Cerebellar cortex (tissue), 1 donor: ENCODE measurements at regions not wholly inside any gene's neighbourhood (a gene's known extent, or its start where the extent isn't known, plus 50 kb on each side); places are given as distances from the start of the nearest gene placed in this dataset.
A peak's percentile ranks its signal among the peaks of the same experiment; 100 is the strongest.
"Not testable (repeated sequence)": the region's sequence is repeated elsewhere in the genome, so short reads cannot be mapped to it uniquely, and the experiment has no call there.

Experiments
- DNase-seq: peaks from one replicate; pipeline ENCODE4 v3.0.0-alpha.2; 2015; ENCODE audit warnings: low spot score

GRCh38 chr11:80346353-80347059 is 905.7 kb upstream of the TENM4 start:
- DNase-seq = no peak

DNA sequence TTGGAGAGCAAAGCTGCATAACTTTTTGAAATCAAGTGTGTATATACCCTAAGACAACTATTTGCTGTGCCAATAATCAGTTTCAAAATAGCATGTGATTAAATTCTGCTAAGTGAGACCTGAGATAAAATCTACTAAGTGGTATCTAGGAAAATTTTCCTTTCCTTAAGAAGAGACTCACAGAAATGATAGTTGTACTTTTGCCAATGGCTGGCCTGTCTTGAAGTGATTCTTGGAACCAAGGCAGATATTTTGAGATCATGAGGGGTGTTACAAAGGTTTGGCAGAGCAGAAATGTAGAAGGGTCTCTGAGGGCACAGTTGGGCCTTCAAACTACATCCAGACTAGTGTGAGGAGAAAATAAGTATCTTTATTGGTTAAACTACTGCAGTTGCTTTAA is 902.6 kb upstream of the TENM4 start:
- DNase-seq = no peak

- DNase-seq = no peak
Observed at GRCh38 chr11:80338231-80338630, 897.4 kb upstream of the TENM4 start.

DNA sequence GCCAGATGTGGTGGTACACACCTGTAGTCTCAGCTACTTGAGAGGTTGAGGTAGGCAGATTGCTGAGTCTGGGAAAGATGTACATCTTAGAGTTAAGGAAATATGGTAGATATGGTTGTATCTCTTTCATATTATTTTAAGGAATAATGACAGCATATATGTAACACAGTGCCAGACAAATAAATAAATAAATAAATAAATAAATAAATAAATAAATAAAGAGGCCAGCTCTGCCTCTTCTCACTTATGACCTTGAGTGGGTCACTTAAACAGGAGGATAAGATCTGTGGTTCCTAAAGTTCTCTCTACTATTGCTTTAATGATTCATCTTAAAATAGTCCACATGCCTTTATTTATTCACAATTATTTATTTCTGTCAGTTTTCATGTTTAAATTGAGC is 890.9 kb upstream of the TENM4 start:
- DNase-seq = no peak

- DNase-seq = no peak
Observed at GRCh38 chr11:80330264-80330663, 889.4 kb upstream of the TENM4 start.

- no peak for DNase-seq
Observed at GRCh38 chr11:80328774-80329173, 887.9 kb upstream of the TENM4 start.

DNA sequence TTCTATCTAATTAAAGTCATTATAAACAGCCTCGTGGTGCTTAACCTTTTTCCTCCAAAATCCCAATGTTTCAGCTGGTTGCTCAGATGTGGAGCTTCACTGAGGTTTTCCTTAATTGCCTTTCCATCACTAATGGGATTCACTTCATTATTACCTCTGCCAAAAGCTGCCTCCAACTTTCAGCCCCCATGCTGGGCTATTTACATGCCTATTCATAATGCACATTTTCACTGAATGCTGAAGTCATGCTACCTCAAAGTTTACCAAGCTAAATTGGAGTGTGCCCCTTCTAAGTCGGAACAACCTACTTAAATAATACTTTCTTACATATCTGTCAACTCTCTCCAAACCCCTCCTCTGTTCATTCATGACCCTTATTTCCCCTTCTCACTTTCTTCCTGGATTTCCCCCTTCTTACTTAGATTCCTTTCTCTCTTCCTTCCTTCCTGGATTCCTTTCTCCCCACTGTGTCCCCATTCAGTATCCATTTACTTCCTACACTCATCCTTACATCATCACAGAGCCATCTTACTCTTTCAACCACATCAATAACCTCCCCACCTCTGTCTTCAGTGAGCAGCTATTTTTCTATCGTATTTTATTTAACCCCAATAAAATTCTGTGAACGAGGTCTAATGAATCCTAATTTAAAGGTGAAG is 887.3 kb upstream of the TENM4 start:
- DNase-seq = no peak

- no peak for DNase-seq
Observed at GRCh38 chr11:80321786-80322185, 881.0 kb upstream of the TENM4 start.

GRCh38 chr11:80320765-80321164 is 879.9 kb upstream of the TENM4 start:
- DNase-seq = no peak

- DNase-seq = no peak
Observed at GRCh38 chr11:80320226-80320625, 879.4 kb upstream of the TENM4 start.

DNA sequence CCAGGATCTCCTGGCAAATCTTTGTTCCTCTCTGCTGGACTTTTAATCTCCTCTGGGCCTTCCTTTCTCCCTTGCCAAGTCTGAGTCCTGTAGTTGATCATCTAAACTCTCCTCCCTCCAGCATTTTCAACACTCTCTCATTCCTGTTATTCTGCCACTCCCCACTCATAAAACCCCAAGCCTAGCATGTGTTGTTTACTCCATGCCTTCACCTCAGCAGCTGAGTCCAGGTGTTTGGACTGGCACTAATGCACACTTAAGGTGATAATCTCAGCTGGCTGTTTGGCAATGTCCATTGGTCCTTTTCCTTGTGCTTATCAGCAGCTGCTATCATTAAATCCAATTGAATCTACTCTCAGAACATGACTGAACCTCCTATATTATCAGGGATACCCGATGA is 876.8 kb upstream of the TENM4 start:
- no peak for DNase-seq

- no peak for DNase-seq
Observed at GRCh38 chr11:80315200-80315599, 874.4 kb upstream of the TENM4 start.

DNA sequence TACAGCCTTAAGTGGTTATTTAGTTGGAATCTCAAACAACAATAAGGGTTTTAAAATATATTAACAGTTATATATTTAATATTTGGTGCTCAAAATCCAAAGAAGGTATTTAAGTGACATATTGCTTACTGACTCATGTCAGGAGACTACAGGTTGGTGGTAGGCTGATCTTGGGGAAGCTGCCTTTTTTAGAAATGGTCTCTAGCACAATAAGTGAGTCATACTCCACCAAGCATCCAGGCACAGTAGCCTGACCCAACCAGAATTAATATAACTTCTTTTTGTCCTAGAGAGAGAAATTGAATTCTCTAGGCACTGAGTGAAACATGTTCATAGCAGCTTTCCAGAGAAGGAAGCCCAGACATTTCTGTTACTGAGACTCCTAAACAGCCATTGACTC is 868.5 kb upstream of the TENM4 start:
- DNase-seq = no peak

GRCh38 chr11:80307676-80308075 is 866.8 kb upstream of the TENM4 start:
- DNase-seq = no peak

DNA sequence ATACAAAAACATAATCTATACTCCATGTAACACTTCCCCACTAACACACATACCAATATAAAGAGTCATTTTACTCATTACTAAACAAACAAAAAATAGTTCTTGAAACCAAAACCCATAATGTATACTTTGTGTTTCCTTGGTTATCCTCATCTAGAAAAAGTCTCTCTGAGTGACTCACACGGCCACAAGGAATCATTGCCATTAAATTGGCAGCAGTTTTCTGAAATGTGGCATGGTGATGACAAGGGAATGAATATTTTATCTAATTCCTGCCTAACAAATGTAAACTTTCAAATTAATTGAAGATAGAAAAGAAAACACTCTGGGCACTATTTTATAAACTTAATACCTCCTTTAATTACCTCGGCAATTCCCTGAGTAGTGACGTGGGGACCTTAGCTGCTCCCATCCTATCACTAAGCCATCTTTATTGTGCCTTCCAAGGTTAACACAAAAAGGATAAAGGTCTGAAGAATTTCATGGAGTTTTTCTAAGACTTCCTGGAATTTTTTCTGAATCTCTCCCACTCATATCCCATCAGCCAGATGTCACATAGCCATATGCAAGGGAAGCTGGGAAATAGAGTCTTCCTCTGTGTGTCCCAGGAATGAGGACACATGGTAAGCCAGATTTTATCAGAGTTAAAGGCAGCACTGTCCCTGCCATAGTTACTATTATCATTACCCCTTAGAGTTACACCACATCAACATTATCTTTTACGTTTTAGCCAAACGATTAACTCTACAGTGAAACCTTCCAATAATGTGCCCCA is 857.2 kb upstream of the TENM4 start:
- no peak for DNase-seq

GRCh38 chr11:80293293-80293692 is 852.5 kb upstream of the TENM4 start:
- DNase-seq = no peak

DNA sequence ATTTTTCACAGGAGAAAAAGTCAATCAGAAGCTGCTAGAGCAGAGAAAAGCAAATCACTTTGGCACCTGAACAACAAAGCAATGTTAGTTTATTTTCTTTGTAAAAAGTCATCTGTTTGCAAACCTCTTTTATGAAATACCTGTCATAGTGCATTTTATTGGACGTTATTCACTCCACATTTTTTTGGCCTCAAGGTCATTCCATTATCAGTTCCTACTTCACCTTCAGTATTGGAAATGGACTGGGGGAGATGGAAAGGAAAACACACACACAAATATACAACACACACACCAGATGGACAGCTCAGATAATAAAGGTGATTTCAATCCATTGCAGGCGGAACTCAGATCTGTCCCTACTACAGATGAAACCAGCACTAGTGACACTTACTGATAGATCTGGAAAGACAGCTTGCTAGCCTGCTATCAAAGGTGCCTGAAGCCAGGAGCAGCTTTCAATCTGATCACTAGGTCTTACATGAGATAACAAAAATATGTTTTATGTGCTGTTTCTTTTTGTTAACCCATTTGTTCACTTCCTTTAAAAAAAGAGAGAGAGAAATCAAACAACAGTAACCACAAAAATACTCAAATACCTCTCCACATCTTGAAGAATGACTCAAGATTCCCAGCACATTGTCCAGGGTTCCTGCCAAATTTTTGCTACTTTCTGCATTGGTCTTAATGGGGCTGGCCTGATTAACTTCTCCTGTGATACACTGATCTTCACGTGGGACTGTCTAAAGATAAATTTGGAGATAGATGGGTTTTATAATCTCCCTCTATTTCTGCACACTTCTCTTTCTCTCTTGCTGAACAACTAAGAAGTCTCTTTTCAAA is 844.3 kb upstream of the TENM4 start:
- no peak for DNase-seq

DNA sequence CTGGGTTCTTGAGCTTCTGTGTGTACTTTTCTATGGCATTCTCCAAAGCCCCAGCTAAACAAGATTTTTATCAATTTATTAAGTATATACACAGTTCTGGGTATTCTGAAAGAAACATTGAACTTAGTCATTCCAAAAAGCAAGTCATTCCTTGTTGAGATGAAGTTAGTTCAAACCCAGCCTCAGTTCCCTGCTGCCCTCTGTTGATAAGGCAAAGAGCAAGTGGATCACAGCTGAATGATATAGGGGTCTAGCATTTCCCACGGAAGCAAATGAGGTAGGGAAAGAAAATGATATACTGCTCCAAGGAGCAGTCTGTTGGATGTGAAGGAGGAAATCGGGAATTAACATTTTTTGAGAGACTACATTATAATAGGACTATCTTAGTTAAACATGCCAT is 841.8 kb upstream of the TENM4 start:
- DNase-seq = no peak

GRCh38 chr11:80281194-80281593 is 840.4 kb upstream of the TENM4 start:
- no peak for DNase-seq

DNA sequence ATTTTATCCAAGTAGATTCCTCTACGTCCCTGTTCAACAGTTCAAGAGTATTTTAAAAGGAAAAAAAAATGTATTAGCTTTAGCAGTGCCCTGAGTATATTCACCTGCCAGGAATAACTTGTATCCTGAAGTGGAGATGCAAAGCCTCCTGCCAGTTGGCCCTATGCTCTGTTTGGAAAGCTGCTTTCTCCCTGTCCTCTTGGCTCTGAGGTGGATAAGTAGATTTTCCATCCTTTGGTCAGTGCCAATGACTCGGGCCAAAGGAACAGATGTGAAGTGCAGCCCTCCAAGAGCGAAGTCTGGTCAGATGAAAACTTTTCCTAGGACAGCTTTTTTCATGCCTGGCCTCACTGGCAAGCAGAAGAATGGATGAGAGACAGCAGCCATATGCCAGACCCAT is 839.9 kb upstream of the TENM4 start:
- DNase-seq = peak; percentile 13

DNA sequence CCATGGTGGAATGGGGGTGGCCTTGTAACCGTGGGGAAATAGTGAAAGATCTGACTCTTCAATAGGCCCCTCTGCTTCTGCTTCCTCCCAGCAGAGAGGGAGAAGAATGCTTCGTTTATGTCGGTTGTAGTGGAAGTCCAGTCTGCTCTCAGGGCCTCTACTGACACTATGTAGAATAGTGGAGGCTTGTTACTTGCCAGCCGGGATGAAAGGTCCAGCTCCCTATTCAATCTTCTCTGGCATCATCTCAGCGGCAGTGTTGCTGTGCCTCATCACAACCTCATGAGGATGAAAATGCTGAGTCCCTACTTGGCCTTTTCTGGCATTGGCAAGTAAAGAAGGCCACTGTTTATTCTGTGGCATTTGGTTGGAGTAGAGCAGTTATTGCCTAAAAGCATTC is 820.9 kb upstream of the TENM4 start:
- DNase-seq = peak; percentile 2

GRCh38 chr11:80257319-80258015 is 816.6 kb upstream of the TENM4 start:
- not testable (repeated sequence) for DNase-seq
